ENCODE measurements at regions not wholly inside any gene's neighbourhood (a gene's known extent, or its start where the extent isn't known, plus 50 kb on each side); places are given as distances from the start of the nearest gene placed in this dataset.

DNA sequence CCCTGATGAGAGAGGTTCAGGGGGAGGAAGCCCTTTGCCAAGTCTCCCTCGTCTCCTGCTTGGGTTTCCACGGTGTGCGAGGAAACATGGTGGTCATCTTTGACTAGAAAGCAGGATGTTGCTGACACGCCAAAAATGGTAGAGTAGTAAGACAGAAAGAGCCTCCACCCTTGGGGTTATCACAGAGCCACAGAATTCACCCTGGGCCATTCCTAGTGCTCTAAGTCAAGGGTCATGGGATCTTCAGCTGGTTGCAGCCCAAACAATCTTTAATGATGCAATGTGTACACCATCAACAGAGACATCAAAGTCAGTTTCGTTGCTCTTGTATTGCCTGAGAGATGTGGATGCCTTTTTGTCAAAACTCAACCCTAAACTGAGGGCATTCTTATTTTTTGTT lies 201.9 kb downstream of the LY86 start (continued):
- peak; percentile 92 for TF ChIP-seq ZNF316 (IDR thresholded peaks at IDR 0.05)
- TF ChIP-seq NUFIP1 (IDR thresholded peaks at IDR 0.05; ENCODE audit: partially characterized antibody), result no peak
- TF ChIP-seq, protein P1, sequence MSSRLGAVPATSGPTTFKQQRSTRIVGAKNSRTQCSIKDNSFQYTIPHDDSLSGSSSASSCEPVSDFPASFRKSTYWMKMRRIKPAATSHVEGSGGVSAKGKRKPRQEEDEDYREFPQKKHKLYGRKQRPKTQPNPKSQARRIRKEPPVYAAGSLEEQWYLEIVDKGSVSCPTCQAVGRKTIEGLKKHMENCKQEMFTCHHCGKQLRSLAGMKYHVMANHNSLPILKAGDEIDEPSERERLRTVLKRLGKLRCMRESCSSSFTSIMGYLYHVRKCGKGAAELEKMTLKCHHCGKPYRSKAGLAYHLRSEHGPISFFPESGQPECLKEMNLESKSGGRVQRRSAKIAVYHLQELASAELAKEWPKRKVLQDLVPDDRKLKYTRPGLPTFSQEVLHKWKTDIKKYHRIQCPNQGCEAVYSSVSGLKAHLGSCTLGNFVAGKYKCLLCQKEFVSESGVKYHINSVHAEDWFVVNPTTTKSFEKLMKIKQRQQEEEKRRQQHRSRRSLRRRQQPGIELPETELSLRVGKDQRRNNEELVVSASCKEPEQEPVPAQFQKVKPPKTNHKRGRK (tag; IDR thresholded peaks at IDR 0.05), result no peak
- 0 out of 2 replicates have a peak, but pooled peaks have one; percentile 15 for TF ChIP-seq GATAD2B (IDR thresholded peaks at IDR 0.05; ENCODE audit: borderline replicate concordance)
- TF ChIP-seq RAD21 (CRISPR knock-in tag; conservative IDR thresholded peaks at IDR 0.05 in 1 of 2, IDR thresholded peaks at IDR 0.05 in 1 of 2), result 0 out of 4 replicates have a peak, but pooled peaks of 1 of the 2 experiments have one; percentile 2
- TF ChIP-seq CEBPB (tag; IDR thresholded peaks at IDR 0.05), result peak; percentile 56
- peak; percentile 33; the same call in 1 of the 2 replicates for TF ChIP-seq CXXC5 (CRISPR knock-in tag; IDR thresholded peaks at IDR 0.05)
- TF ChIP-seq NR2C1 (IDR thresholded peaks at IDR 0.05), result peak; percentile 61; the same call in 1 of the 2 replicates
- peak; percentile 87 for TF ChIP-seq NR2C1 (tag; IDR thresholded peaks at IDR 0.05)
- TF ChIP-seq YBX1 (IDR thresholded peaks at IDR 0.05), result no peak
- TF ChIP-seq, protein P2, sequence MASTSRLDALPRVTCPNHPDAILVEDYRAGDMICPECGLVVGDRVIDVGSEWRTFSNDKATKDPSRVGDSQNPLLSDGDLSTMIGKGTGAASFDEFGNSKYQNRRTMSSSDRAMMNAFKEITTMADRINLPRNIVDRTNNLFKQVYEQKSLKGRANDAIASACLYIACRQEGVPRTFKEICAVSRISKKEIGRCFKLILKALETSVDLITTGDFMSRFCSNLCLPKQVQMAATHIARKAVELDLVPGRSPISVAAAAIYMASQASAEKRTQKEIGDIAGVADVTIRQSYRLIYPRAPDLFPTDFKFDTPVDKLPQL (IDR thresholded peaks at IDR 0.05; ENCODE audit: extremely low read depth, insufficient read length), result no peak
- TF ChIP-seq ZNF41 (CRISPR knock-in tag; conservative IDR thresholded peaks at IDR 0.05), result no peak
- 0 out of 2 replicates have a peak, but pooled peaks have one; percentile 10 for TF ChIP-seq CBFA2T2 (conservative IDR thresholded peaks at IDR 0.05)
- TF ChIP-seq SPI1 (IDR thresholded peaks at IDR 0.05; ENCODE audit: borderline replicate concordance, low read depth, low read length), result no peak
- TF ChIP-seq, protein P3, sequence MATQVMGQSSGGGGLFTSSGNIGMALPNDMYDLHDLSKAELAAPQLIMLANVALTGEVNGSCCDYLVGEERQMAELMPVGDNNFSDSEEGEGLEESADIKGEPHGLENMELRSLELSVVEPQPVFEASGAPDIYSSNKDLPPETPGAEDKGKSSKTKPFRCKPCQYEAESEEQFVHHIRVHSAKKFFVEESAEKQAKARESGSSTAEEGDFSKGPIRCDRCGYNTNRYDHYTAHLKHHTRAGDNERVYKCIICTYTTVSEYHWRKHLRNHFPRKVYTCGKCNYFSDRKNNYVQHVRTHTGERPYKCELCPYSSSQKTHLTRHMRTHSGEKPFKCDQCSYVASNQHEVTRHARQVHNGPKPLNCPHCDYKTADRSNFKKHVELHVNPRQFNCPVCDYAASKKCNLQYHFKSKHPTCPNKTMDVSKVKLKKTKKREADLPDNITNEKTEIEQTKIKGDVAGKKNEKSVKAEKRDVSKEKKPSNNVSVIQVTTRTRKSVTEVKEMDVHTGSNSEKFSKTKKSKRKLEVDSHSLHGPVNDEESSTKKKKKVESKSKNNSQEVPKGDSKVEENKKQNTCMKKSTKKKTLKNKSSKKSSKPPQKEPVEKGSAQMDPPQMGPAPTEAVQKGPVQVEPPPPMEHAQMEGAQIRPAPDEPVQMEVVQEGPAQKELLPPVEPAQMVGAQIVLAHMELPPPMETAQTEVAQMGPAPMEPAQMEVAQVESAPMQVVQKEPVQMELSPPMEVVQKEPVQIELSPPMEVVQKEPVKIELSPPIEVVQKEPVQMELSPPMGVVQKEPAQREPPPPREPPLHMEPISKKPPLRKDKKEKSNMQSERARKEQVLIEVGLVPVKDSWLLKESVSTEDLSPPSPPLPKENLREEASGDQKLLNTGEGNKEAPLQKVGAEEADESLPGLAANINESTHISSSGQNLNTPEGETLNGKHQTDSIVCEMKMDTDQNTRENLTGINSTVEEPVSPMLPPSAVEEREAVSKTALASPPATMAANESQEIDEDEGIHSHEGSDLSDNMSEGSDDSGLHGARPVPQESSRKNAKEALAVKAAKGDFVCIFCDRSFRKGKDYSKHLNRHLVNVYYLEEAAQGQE (IDR thresholded peaks at IDR 0.05; ENCODE audit: borderline replicate concordance), result no peak
- TF ChIP-seq, protein P3 (CRISPR knock-in tag; IDR thresholded peaks at IDR 0.05; ENCODE audit: low read depth), result no peak
- TF ChIP-seq SMAD4 (CRISPR knock-in tag; conservative IDR thresholded peaks at IDR 0.05), result peak; percentile 67
- TF ChIP-seq ZBTB17 (CRISPR knock-in tag; IDR thresholded peaks at IDR 0.05), result peak; percentile 51; the same call in 1 of the 2 replicates
- peak; percentile 57; the same call in 1 of the 2 replicates for TF ChIP-seq MAFK (IDR thresholded peaks at IDR 0.05; ENCODE audit: low read length)
- TF ChIP-seq, protein P4, sequence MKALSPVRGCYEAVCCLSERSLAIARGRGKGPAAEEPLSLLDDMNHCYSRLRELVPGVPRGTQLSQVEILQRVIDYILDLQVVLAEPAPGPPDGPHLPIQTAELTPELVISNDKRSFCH (CRISPR knock-in tag; IDR thresholded peaks at IDR 0.05), result no peak
- TF ChIP-seq, protein P4 (tag; IDR thresholded peaks at IDR 0.05), result no peak

Measured in K562 (cell line).